ENCODE measurements at regions not wholly inside any gene's neighbourhood (a gene's known extent, or its start where the extent isn't known, plus 50 kb on each side); places are given as distances from the start of the nearest gene placed in this dataset.
"Not testable (repeated sequence)": the region's sequence is repeated elsewhere in the genome, so short reads cannot be mapped to it uniquely, and the experiment has no call there.

GRCh38 chr9:29628856-29629255 is 2055.6 kb upstream of the C9orf72 start:
- TF ChIP-seq CTCF (conservative IDR thresholded peaks at IDR 0.05); EZH2 (IDR thresholded peaks at IDR 0.05; ENCODE audit: low read depth): not testable (repeated sequence)

Data from PC-9 (cell line).